ENCODE measurements at regions not wholly inside any gene's neighbourhood (a gene's known extent, or its start where the extent isn't known, plus 50 kb on each side); places are given as distances from the start of the nearest gene placed in this dataset.

DNA sequence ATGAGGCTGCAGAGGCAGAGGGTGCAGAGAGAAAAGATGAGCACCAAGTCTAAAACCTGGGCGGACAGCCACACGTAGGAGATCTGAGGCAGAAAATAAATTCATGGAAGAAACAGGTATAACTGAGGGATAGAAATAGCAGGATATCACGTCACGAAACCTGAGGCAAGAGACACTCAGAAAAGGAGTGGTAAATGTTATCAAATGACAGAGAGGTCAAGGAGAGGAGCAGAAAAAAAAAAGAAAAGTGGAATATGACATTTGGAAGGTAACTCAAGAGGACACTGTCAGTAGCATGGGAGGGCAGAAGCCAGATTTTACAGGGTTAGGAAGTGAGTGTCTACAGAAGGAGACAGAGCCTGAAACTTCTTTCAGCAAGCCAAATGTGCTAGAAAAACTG lies 84.2 kb upstream of the FBXL4 start:
- Mint-ChIP-seq H3K27me3 (ENCODE audit: insufficient read depth) (peaks cover 8% of the 10 kb centered on the region), H3K27ac (no peak overlapping the region), H3K9me3 (no peaks in the 10 kb centered on the region), H3K4me3 (no peak overlapping the region; the same call in 1 of the 2 replicates), H3K4me1 (ENCODE audit: low read depth) (no peaks in the 10 kb centered on the region), H3K36me3 (ENCODE audit: low read depth) (no peaks in the 10 kb centered on the region)
- DNase-seq: no peak
- TF ChIP-seq, protein P1, sequence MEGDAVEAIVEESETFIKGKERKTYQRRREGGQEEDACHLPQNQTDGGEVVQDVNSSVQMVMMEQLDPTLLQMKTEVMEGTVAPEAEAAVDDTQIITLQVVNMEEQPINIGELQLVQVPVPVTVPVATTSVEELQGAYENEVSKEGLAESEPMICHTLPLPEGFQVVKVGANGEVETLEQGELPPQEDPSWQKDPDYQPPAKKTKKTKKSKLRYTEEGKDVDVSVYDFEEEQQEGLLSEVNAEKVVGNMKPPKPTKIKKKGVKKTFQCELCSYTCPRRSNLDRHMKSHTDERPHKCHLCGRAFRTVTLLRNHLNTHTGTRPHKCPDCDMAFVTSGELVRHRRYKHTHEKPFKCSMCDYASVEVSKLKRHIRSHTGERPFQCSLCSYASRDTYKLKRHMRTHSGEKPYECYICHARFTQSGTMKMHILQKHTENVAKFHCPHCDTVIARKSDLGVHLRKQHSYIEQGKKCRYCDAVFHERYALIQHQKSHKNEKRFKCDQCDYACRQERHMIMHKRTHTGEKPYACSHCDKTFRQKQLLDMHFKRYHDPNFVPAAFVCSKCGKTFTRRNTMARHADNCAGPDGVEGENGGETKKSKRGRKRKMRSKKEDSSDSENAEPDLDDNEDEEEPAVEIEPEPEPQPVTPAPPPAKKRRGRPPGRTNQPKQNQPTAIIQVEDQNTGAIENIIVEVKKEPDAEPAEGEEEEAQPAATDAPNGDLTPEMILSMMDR (IDR thresholded peaks at IDR 0.05): no peak

DNA sequence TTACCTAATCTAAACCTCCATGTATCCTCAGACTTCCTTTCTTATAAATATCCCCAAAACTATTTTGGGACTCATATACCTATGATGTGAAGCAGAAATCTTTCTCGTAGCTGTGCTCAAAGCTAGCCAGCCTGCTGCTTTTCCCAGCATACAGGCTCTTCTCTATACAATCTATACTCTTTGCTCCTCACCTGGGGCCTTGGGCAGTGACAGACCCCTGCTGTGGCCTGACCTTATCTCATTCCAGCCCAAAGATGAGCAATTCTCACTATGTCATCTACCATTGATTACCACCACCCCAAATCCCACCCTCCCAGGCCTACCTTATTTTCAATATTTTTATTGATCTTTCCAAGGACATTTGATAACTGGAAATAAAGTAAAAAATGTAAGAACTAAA lies 83.2 kb upstream of the FBXL4 start:
- no peak overlapping the region for H3K27ac Mint-ChIP-seq
- peaks cover 6% of the 10 kb centered on the region for H3K27me3 Mint-ChIP-seq (ENCODE audit: insufficient read depth)
- no peak for DNase-seq
- H3K36me3 Mint-ChIP-seq (ENCODE audit: low read depth): peaks cover 3% of the 10 kb centered on the region; the same call in 1 of the 2 replicates
- H3K4me1 Mint-ChIP-seq (ENCODE audit: low read depth): no peaks in the 10 kb centered on the region
- peaks cover 9% of the 10 kb centered on the region for H3K9me3 Mint-ChIP-seq
- TF ChIP-seq, protein P1 (IDR thresholded peaks at IDR 0.05): no peak
- no peak overlapping the region for H3K4me3 Mint-ChIP-seq

DNA sequence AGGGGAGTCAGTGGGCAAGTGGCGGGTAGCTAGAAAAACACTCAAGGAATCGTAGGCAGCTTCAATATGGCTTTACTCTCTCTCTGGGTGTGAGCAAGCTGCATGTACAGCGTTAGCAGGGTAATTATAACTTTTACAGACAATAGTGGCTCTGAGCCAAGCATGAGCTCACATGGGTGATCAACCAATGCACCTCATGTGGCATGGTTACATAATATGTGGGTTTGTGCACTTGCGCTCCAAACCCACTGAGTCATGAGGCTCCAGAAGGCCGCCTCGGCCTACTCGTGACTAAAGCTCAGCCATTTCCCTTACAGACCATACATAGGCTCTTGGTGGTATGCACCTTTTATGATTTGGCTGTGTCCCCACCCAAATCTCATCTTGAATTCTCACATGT lies 78.4 kb upstream of the FBXL4 start:
- H3K4me3 Mint-ChIP-seq: no peak overlapping the region
- H3K4me1 Mint-ChIP-seq (ENCODE audit: low read depth): no peaks in the 10 kb centered on the region
- TF ChIP-seq, protein P1 (IDR thresholded peaks at IDR 0.05): no peak
- no peak for DNase-seq
- peaks cover 2% of the 10 kb centered on the region; the same call in 1 of the 2 replicates for H3K27me3 Mint-ChIP-seq (ENCODE audit: insufficient read depth)
- H3K9me3 Mint-ChIP-seq: peaks cover 12% of the 10 kb centered on the region
- no peak overlapping the region for H3K27ac Mint-ChIP-seq
- H3K36me3 Mint-ChIP-seq (ENCODE audit: low read depth): peaks cover 3% of the 10 kb centered on the region; the same call in 1 of the 2 replicates

DNA sequence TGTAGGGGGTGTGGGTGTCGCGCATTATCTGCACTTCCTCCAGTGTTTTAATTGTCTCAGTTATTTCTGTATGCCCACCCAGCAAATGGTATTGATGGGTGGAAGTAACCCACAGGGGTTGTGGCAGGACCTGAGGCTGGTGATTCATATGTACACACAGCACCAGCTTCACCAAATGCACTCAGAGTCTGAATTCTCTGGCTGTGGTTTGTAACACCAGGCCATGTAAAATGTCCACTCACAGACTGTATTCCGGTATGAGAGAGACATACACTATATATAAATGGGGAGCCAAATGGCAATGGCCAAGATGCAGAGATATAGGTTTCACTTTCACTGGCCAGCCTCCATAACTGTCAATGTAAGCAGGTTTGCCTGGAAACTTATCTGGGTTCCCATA lies 76.3 kb upstream of the FBXL4 start:
- TF ChIP-seq, protein P1 (IDR thresholded peaks at IDR 0.05): no peak
- H3K27me3 Mint-ChIP-seq (ENCODE audit: insufficient read depth): peaks cover 2% of the 10 kb centered on the region; the same call in 1 of the 2 replicates
- H3K4me1 Mint-ChIP-seq (ENCODE audit: low read depth): no peaks in the 10 kb centered on the region

DNA sequence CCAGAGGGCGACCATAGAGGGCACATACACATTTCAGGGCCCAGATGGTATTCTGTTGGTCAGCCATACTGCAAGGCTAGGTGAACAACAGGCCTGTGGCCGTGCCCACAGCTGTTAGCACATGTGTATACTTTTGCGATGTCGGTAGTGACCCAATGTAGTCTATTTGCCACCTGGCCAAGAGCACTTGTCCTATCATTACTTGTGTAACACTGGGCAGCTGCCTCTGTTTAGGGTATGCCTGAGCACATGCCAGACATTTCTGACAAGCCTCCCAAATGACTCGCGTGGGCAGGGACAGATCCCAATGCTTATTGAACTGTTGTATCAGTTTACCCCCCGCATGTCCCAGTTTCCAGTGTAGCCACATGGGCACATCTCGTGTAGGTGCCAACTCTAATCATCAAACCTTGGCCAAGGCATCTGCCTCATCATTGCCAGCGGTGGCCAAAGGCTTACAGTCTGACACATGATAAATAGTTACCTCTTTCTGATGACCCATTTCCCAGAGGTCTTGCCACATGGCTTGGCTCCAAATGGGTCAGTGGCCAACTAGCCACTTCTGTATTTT lies 74.4 kb upstream of the FBXL4 start:
- DNase-seq: no peak
- peaks cover 4% of the 10 kb centered on the region for H3K4me1 Mint-ChIP-seq (ENCODE audit: low read depth)
- H3K27me3 Mint-ChIP-seq (ENCODE audit: insufficient read depth): peaks cover 4% of the 10 kb centered on the region; the same call in 1 of the 2 replicates

More for the DNA sequence above, 76.3 kb upstream of the FBXL4 start:
- peaks cover 3% of the 10 kb centered on the region; the same call in 1 of the 2 replicates for H3K36me3 Mint-ChIP-seq (ENCODE audit: low read depth)
- H3K9me3 Mint-ChIP-seq: peaks cover 12% of the 10 kb centered on the region
- no peak overlapping the region for H3K4me3 Mint-ChIP-seq
- no peak overlapping the region for H3K27ac Mint-ChIP-seq
- DNase-seq: no peak

More for the DNA sequence above, 74.4 kb upstream of the FBXL4 start:
- no peak overlapping the region for H3K4me3 Mint-ChIP-seq
- peaks cover 12% of the 10 kb centered on the region for H3K9me3 Mint-ChIP-seq
- no peak overlapping the region for H3K27ac Mint-ChIP-seq
- H3K36me3 Mint-ChIP-seq (ENCODE audit: low read depth): peaks cover 3% of the 10 kb centered on the region; the same call in 1 of the 2 replicates
- TF ChIP-seq, protein P1 (IDR thresholded peaks at IDR 0.05): no peak
